ENCODE measurements at regions not wholly inside any gene's neighbourhood (a gene's known extent, or its start where the extent isn't known, plus 50 kb on each side); places are given as distances from the start of the nearest gene placed in this dataset.

- POLR2A ChIA-PET = no interaction called here
- no peak overlapping the region for H3K27ac ChIP-seq (ENCODE audit: extremely low read length, insufficient read depth, low read length)
- no peak overlapping the region for H2AFZ ChIP-seq (ENCODE audit: low read length)
Observed at GRCh38 chr10:22087402-22087738, 83.8 kb upstream of the DNAJC1 start.

More at GRCh38 chr10:22087402-22087738, 83.8 kb upstream of the DNAJC1 start:
- Histone ChIP-seq H3K4me1 (ENCODE audit: insufficient read depth, low read length) (peaks cover 22% of the 10 kb centered on the region), H3K27me3 (ENCODE audit: control insufficient read depth in 1 of 2, insufficient read depth in 2 of 2, low read length in 2 of 2) (peaks cover 0 to 4% of the 10 kb centered on the region in 2 experiments; a peak in 1 of 5 replicates), H3K4me3 (replicated peaks in 1 of 3; ENCODE audit: insufficient read depth in 1 of 3, low read depth in 2 of 3, low read length in 3 of 3) (no peak overlapping the region), H3K9ac (ENCODE audit: insufficient read depth, low read depth, low read length) (no peak overlapping the region), H3K4me2 (ENCODE audit: low read depth, low read length) (peak overlapping the region; percentile 30; the same call in 1 of the 2 replicates), H4K20me1 (ENCODE audit: insufficient read depth, low read length) (no peaks in the 10 kb centered on the region), H3K9me3 (ENCODE audit: low read length) (no peaks in the 10 kb centered on the region), H3K36me3 (replicated peaks in 1 of 2; ENCODE audit: control insufficient read depth in 1 of 2, insufficient read depth in 2 of 2, low read length in 2 of 2) (no peaks in the 10 kb centered on the region), H3K79me2 (ENCODE audit: insufficient read depth, low read length) (no peaks in the 10 kb centered on the region)
- 29% methylated on average over 2 of the region's 2 CpGs for WGBS (ENCODE audit: low lambda C conversion rate)
- BruUV-seq (replicated peaks) = no TSS peak
- in situ Hi-C loops (cut with HindIII; ENCODE audit: extremely low pct_ligation_motif_present, low pct_unique_long_range_greater_than_20kb) (no loop called here), intact Hi-C loops (cut with micrococcal nuclease; ENCODE audit: unreplicated experiment) (no loop called here)
- no peak for FAIRE-seq
- CTCF ChIA-PET (ENCODE audit: low intra/inter-chr PET ratio, low total read pairs) = no interaction called here
- ATAC-seq = no peak
- DNase-seq (ENCODE audit: low spot score) = no peak
- TF ChIP-seq ZC3H13 (CRISPR knock-in tag; IDR thresholded peaks at IDR 0.05) = no peak
- TF ChIP-seq MTERF4 (CRISPR knock-in tag; IDR thresholded peaks at IDR 0.05) = no peak
- TF ChIP-seq SMC3 (IDR thresholded peaks at IDR 0.05; ENCODE audit: low read length) = no peak
- TF ChIP-seq TFAP4 (IDR thresholded peaks at IDR 0.05; ENCODE audit: borderline replicate concordance, low read depth) = no peak
- no peak for TF ChIP-seq ZNF589 (CRISPR knock-in tag; conservative IDR thresholded peaks at IDR 0.05)
- TF ChIP-seq HOXA7 (CRISPR knock-in tag; IDR thresholded peaks at IDR 0.05) = no peak
- no peak for TF ChIP-seq ZNF660 (CRISPR knock-in tag; IDR thresholded peaks at IDR 0.05; ENCODE audit: borderline replicate concordance, low read depth)
- no peak for TF ChIP-seq E2F1 (CRISPR knock-in tag; IDR thresholded peaks at IDR 0.05)
- TF ChIP-seq PTBP1 (IDR thresholded peaks at IDR 0.05; ENCODE audit: low read depth, low read length, poor library complexity, severe bottlenecking) = no peak
- TF ChIP-seq JUND (CRISPR knock-in tag; IDR thresholded peaks at IDR 0.05) = no peak
- TF ChIP-seq ADNP (CRISPR knock-in tag; IDR thresholded peaks at IDR 0.05) = no peak
- TF ChIP-seq ZFY (CRISPR knock-in tag; IDR thresholded peaks at IDR 0.05) = no peak
- no peak for TF ChIP-seq ZNF124 (CRISPR knock-in tag; IDR thresholded peaks at IDR 0.05)
- no peak for TF ChIP-seq NFE2L1 (CRISPR knock-in tag; IDR thresholded peaks at IDR 0.05; ENCODE audit: borderline replicate concordance)
- TF ChIP-seq MAF1 (CRISPR knock-in tag; IDR thresholded peaks at IDR 0.05; ENCODE audit: borderline replicate concordance) = no peak
- no peak for TF ChIP-seq ZNF691 (CRISPR knock-in tag; IDR thresholded peaks at IDR 0.05; ENCODE audit: borderline replicate concordance, low read depth)
- no peak for TF ChIP-seq ZNF883 (CRISPR knock-in tag; IDR thresholded peaks at IDR 0.05; ENCODE audit: not compliant biosample characterization)
- TF ChIP-seq KLF13 (CRISPR knock-in tag; IDR thresholded peaks at IDR 0.05) = no peak

All from HepG2 (cell line).